ENCODE measurements at regions not wholly inside any gene's neighbourhood (a gene's known extent, or its start where the extent isn't known, plus 50 kb on each side); places are given as distances from the start of the nearest gene placed in this dataset.
"Not testable (repeated sequence)": the region's sequence is repeated elsewhere in the genome, so short reads cannot be mapped to it uniquely, and the experiment has no call there.

- no peak for DNase-seq
- no peaks in the 10 kb centered on the region for H3K36me3 ChIP-seq (ENCODE audit: low read depth, missing control alignments)
- no peaks in the 10 kb centered on the region for H3K4me1 ChIP-seq
- TF ChIP-seq CTCF (IDR thresholded peaks at IDR 0.05) (no peak), POLR2A (IDR thresholded peaks at IDR 0.05) (no peak)
- intact Hi-C loops (cut with DNase I; ENCODE audit: low total_unique reads): no loop called here
- WGBS, 2 donors: 91 to 92% methylated on average over 8 of the region's 8 CpGs
- no peak overlapping the region for H3K27ac ChIP-seq
- H3K27me3 ChIP-seq: no peaks in the 10 kb centered on the region
- H3K9me3 ChIP-seq: no peaks in the 10 kb centered on the region
- H3K4me3 ChIP-seq: no peak overlapping the region
Observed at GRCh38 chr15:91431041-91431715, 331.1 kb downstream of the SV2B start.

DNA sequence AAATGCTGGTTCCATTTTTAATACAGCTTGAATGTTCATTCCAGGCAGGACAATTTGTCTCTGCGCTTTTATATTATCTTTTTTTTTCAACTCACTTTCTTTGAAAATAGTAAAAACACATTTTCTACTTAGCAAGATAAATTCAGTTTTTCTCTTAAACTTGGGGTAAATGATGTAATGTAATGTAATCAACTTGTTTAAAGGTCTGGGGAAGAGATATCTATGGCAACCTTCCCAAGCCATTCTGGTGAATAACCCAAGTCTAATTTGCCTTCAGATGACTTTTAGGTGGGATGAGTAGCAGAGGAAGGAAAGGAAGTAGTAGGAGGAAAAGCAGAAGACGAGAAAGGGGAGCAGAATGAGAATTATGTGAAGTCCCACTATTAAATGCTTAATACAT, 335.1 kb downstream of the SV2B start:
- Histone ChIP-seq H3K9me3 (no peaks in the 10 kb centered on the region), H3K27me3 (no peaks in the 10 kb centered on the region), H3K4me3 (no peak overlapping the region), H3K4me1 (no peaks in the 10 kb centered on the region), H3K36me3 (ENCODE audit: low read depth, missing control alignments) (no peaks in the 10 kb centered on the region), H3K27ac (no peak overlapping the region)
- no peak for TF ChIP-seq POLR2A (IDR thresholded peaks at IDR 0.05)
- intact Hi-C loops (cut with DNase I; ENCODE audit: low total_unique reads): no loop called here
- 80 to 85% methylated on average over 2 of the region's 2 CpGs for WGBS, 2 donors
- DNase-seq: no peak

DNA sequence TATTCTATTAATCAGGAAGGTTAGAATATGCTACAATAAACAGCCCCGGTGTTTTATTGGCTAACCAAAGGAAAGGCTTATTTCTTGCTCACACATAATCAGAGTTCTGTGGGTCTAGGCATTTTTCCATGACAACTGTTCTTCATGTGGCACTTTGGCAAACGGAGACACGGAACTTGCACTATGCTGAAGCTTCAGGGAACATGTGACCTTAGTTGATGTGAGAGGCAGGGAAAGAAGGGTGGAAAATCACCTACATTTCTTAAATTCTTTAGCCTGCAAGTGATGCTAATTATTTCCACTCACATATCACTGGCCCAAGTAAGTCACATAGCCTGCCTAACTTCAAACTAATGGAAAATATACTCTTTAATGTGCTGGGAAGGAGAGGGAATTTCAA, 344.6 kb downstream of the SV2B start:
- Histone ChIP-seq H3K4me3 (no peak overlapping the region), H3K27me3 (no peaks in the 10 kb centered on the region), H3K4me1 (no peaks in the 10 kb centered on the region), H3K27ac (no peak overlapping the region), H3K9me3 (no peaks in the 10 kb centered on the region), H3K36me3 (ENCODE audit: low read depth, missing control alignments) (no peaks in the 10 kb centered on the region)
- WGBS, 2 donors: 74 to 77% methylated on average over 3 of the region's 3 CpGs
- intact Hi-C loops (cut with DNase I; ENCODE audit: low total_unique reads): no loop called here
- no peak for TF ChIP-seq CTCF (IDR thresholded peaks at IDR 0.05)
- TF ChIP-seq POLR2A (IDR thresholded peaks at IDR 0.05): no peak
- no peak for DNase-seq

DNA sequence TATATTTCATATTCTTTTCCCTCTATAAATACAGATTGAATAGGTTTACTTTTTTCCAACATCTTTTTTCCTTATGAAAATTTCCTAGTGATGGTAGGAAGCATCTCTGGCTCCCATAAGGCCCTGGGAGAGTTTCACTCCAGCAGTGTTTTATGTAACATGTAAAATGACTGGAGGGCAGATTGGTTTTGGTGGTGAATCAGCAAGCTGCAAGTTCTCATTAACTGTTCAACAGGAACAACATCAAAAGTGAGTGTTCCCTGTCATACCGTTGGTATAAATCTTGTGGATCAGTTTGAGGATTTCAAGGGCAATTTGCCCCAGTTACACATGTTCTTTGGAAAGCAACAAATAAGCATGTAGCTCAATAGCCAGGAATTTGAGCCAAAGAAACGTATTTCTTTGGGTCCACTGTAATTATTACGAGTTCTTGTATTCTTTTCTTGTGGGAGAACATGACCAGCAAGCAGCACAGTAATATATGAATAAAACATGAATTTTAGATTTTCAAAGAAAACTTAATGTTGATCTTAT, 345.7 kb downstream of the SV2B start:
- intact Hi-C loops (cut with DNase I; ENCODE audit: low total_unique reads): no loop called here
- no peak overlapping the region for H3K27ac ChIP-seq
- DNase-seq: no peak
- TF ChIP-seq CTCF (IDR thresholded peaks at IDR 0.05) (no peak), POLR2A (IDR thresholded peaks at IDR 0.05) (no peak)
- no peaks in the 10 kb centered on the region for H3K27me3 ChIP-seq
- no peaks in the 10 kb centered on the region for H3K4me1 ChIP-seq
- H3K36me3 ChIP-seq (ENCODE audit: low read depth, missing control alignments): no peaks in the 10 kb centered on the region
- no peak overlapping the region for H3K4me3 ChIP-seq
- H3K9me3 ChIP-seq: no peaks in the 10 kb centered on the region
- 54 to 55% methylated on average over 3 of the region's 3 CpGs for WGBS, 2 donors

- H3K9me3 ChIP-seq: no peaks in the 10 kb centered on the region
- H3K4me1 ChIP-seq: no peaks in the 10 kb centered on the region
- H3K36me3 ChIP-seq (ENCODE audit: low read depth, missing control alignments): no peaks in the 10 kb centered on the region
- TF ChIP-seq CTCF (IDR thresholded peaks at IDR 0.05): no peak
- H3K27ac ChIP-seq: no peak overlapping the region
- WGBS, 2 donors: 65 to 74% methylated on average over 3 of the region's 3 CpGs
- H3K27me3 ChIP-seq: no peaks in the 10 kb centered on the region
- no peak for DNase-seq
- H3K4me3 ChIP-seq: no peak overlapping the region
- intact Hi-C loops (cut with DNase I; ENCODE audit: low total_unique reads): no loop called here
Observed at GRCh38 chr15:91447991-91448644, 348.1 kb downstream of the SV2B start.

GRCh38 chr15:91453376-91453775, 353.3 kb downstream of the SV2B start:
- intact Hi-C loops (cut with DNase I; ENCODE audit: low total_unique reads); H3K36me3 ChIP-seq (ENCODE audit: low read depth, missing control alignments): not testable (repeated sequence)
- 75 to 86% methylated on average over 3 of the region's 3 CpGs for WGBS, 2 donors

More at GRCh38 chr15:91453376-91453775, 353.3 kb downstream of the SV2B start:
- H3K9me3 ChIP-seq, DNase-seq, H3K4me1 ChIP-seq, H3K4me3 ChIP-seq, H3K27me3 ChIP-seq, H3K27ac ChIP-seq: not testable (repeated sequence)

Data from testis (tissue), 2 donors.